HepG2 (cell line): ENCODE measurements at regions not wholly inside any gene's neighbourhood (a gene's known extent, or its start where the extent isn't known, plus 50 kb on each side); places are given as distances from the start of the nearest gene placed in this dataset.

Experiments used
- ATAC-seq: fragments of 200-7000 bp; cut with Tn5 transposase; 3 replicates; pipeline ENCODE4 v1.9.1; 2020; ENCODE audit warnings: mild to moderate bottlenecking, moderate library complexity
- BruUV-seq: library from RNA; stranded (reverse); fragments of 400-500 nt; replicated peaks from 2 replicates; lab custom pipeline; 2021; lab: Mats Ljungman, UMichigan
- CTCF ChIA-PET: fragments of 300-600 bp; formaldehyde crosslinking; extraction: SDS; loops from one replicate; lab custom pipeline; 2021; ENCODE audit warnings: low total read pairs, inconsistent platforms, low intra/inter-chr PET ratio; lab: Yijun Ruan, JAX
- POLR2A ChIA-PET: fragments of 350-600 bp; sonication (Branson Sonifier 250); formaldehyde crosslinking; loops from one replicate; lab custom pipeline; 2020; ENCODE audit warnings: antibody characterized with exemption, inconsistent platforms; lab: Yijun Ruan, JAX
- DNase-seq: peaks from one replicate; pipeline ENCODE4 v3.0.0-alpha.2; 2015; ENCODE audit warnings: low spot score
- FAIRE-seq: peaks from 3 replicates; lab custom pipeline; 2011; peaks lifted over from hg19 to GRCh38; lab: Jason Lieb, UNC
- H2AFZ ChIP-seq: one replicate; pipeline ENCODE4 v1.6.1; 2011; ENCODE audit warnings: low read length, inconsistent platforms
- H3K27ac ChIP-seq: fragments of 300-600 bp; 3 replicates; pipeline ENCODE4 v1.8.0; 2011; ENCODE audit warnings: mixed run types, mild to moderate bottlenecking, mixed read lengths, low read length, inconsistent platforms; ENCODE audit not compliant: insufficient read depth; ENCODE audit errors: extremely low read length
- H3K27me3 ChIP-seq, 2 experiments: fragments of 200-600 bp in 1 of 2; 2 replicates in 1 of 2; 3 replicates in 1 of 2; pipeline versions ENCODE4 v1.6.0 to v1.8.0; 2011; ENCODE audit warnings: low read length in 2 of 2, mild to moderate bottlenecking in 2 of 2, moderate library complexity in 2 of 2, inconsistent platforms in 1 of 2; ENCODE audit not compliant: insufficient read depth in 2 of 2, control insufficient read depth in 1 of 2
- H3K36me3 ChIP-seq, 2 experiments: fragments of 200-600 bp in 1 of 2; replicated peaks in 1 of 2; 2 replicates in 1 of 2; 3 replicates in 1 of 2; pipeline versions ENCODE4 v1.5.1 to v1.8.0; 2011; ENCODE audit warnings: low read length in 2 of 2, inconsistent platforms in 1 of 2; ENCODE audit not compliant: insufficient read depth in 2 of 2, control insufficient read depth in 1 of 2
- H3K4me1 ChIP-seq: 2 replicates; pipeline ENCODE4 v1.5.1; 2012; ENCODE audit warnings: low read length, inconsistent platforms; ENCODE audit not compliant: insufficient read depth
- H3K4me2 ChIP-seq: 2 replicates; pipeline ENCODE4 v1.6.0; 2011; ENCODE audit warnings: low read depth, low read length, inconsistent platforms
- H3K4me3 ChIP-seq, 3 experiments: fragments of 200-600 bp in 1 of 3; sonication (generic), shearing (Covaris generic) in 1 of 3; replicated peaks in 1 of 3; 2 replicates each; pipeline ENCODE4 v1.5.1; 2011 to 2016; ENCODE audit warnings: low read length in 3 of 3, inconsistent platforms in 2 of 3, low read depth in 2 of 3, mild to moderate bottlenecking in 2 of 3, control low read depth in 1 of 3, mixed read lengths in 1 of 3; ENCODE audit not compliant: insufficient read depth in 1 of 3
- H3K79me2 ChIP-seq: one replicate; pipeline ENCODE4 v1.6.1; 2011; ENCODE audit warnings: low read length, inconsistent platforms; ENCODE audit not compliant: insufficient read depth
- H3K9ac ChIP-seq: 2 replicates; pipeline ENCODE4 v1.6.0; 2011; ENCODE audit warnings: mild to moderate bottlenecking, low read depth, low read length, inconsistent platforms; ENCODE audit not compliant: insufficient read depth
- H3K9me3 ChIP-seq: 2 replicates; pipeline ENCODE4 v1.5.1; 2012; ENCODE audit warnings: mild to moderate bottlenecking, low read length
- H4K20me1 ChIP-seq: 2 replicates; pipeline ENCODE4 v1.6.0; 2011; ENCODE audit warnings: inconsistent platforms, mild to moderate bottlenecking, low read length, moderate library complexity; ENCODE audit not compliant: insufficient read depth
- ARNT2 ChIP-seq: sonication (generic); formaldehyde crosslinking; IDR thresholded peaks from 2 replicates; pipeline ENCODE4 v1.8.0; 2022; ENCODE audit warnings: mild to moderate bottlenecking, low read depth, missing genetic modification reagents, moderate library complexity
- BCL6 ChIP-seq: IDR thresholded peaks from 2 replicates; pipeline ENCODE4 v1.6.1; 2016; ENCODE audit warnings: missing genetic modification reagents, missing compliant biosample characterization
- MAFG ChIP-seq: sonication (generic); formaldehyde crosslinking; IDR thresholded peaks from 2 replicates; pipeline ENCODE4 v1.5.1; 2020; ENCODE audit warnings: mild to moderate bottlenecking, missing genetic modification reagents
- NFIB ChIP-seq: sonication (generic); formaldehyde crosslinking; IDR thresholded peaks from 2 replicates; pipeline ENCODE4 v1.9.0; 2021; ENCODE audit warnings: missing genetic modification reagents, mild to moderate bottlenecking, borderline replicate concordance
- NFKBIZ ChIP-seq: IDR thresholded peaks from 2 replicates; pipeline ENCODE4 v1.6.1; 2018; ENCODE audit warnings: missing genetic modification reagents, missing compliant biosample characterization
- RARG ChIP-seq: sonication (generic); formaldehyde crosslinking; IDR thresholded peaks from 2 replicates; pipeline ENCODE4 v1.4.0; 2020; ENCODE audit warnings: low read depth, mild to moderate bottlenecking, missing genetic modification reagents
- RELA ChIP-seq: sonication (generic); formaldehyde crosslinking; IDR thresholded peaks from 2 replicates; pipeline ENCODE4 v1.4.0; 2020; ENCODE audit warnings: missing genetic modification reagents
- TEAD3 ChIP-seq: optimal IDR thresholded peaks from 2 replicates; pipeline ENCODE3; 2016; ENCODE audit warnings: borderline replicate concordance
- ZC3H13 ChIP-seq: sonication (generic); formaldehyde crosslinking; IDR thresholded peaks from 2 replicates; pipeline ENCODE4 v1.8.1; 2023; ENCODE audit warnings: mild to moderate bottlenecking, missing genetic modification reagents, moderate library complexity
- ZFY ChIP-seq: sonication (generic); formaldehyde crosslinking; IDR thresholded peaks from 2 replicates; pipeline ENCODE4 v1.4.0; 2020; ENCODE audit warnings: missing genetic modification reagents
- ZSCAN25 ChIP-seq: sonication (generic); formaldehyde crosslinking; IDR thresholded peaks from 2 replicates; pipeline ENCODE4 v1.8.0; 2022; ENCODE audit warnings: mild to moderate bottlenecking, missing genetic modification reagents
- ZZZ3 ChIP-seq: sonication (generic); formaldehyde crosslinking; IDR thresholded peaks from 2 replicates; pipeline ENCODE4 v1.4.0; 2020; ENCODE audit warnings: missing genetic modification reagents, mild to moderate bottlenecking, borderline replicate concordance
- WGBS: methylation state at CpG from one replicate; pipeline ENCODE4 v1.1.6; 2017; ENCODE audit warnings: low lambda C conversion rate; 5-methylcytosine and 5-hydroxymethylcytosine counted together
- in situ Hi-C: cut with HindIII; loops from 2 replicates; pipeline ENCODE4 v1.10.0; 2017; ENCODE audit warnings: low pct_unique_long_range_greater_than_20kb; ENCODE audit not compliant: extremely low pct_ligation_motif_present
- intact Hi-C: fragments of 100-400 bp; cut with micrococcal nuclease; formaldehyde crosslinking; loops from one replicate; pipeline ENCODE4 v1.10.0; 2022; ENCODE audit not compliant: unreplicated experiment
- TF ChIP-seq, protein P1 (sequence below): fragments of 450-650 bp; IDR thresholded peaks from 2 replicates; pipeline ENCODE4 v1.6.1; 2016
- TF ChIP-seq, protein P2 (sequence below): sonication (generic); formaldehyde crosslinking; IDR thresholded peaks from 2 replicates; pipeline ENCODE4 v1.9.0; 2021; ENCODE audit warnings: missing genetic modification reagents, mild to moderate bottlenecking, borderline replicate concordance
- TF ChIP-seq, protein P3 (sequence below): IDR thresholded peaks from 2 replicates; pipeline ENCODE4 v1.6.1; 2016; ENCODE audit warnings: mild to moderate bottlenecking

DNA sequence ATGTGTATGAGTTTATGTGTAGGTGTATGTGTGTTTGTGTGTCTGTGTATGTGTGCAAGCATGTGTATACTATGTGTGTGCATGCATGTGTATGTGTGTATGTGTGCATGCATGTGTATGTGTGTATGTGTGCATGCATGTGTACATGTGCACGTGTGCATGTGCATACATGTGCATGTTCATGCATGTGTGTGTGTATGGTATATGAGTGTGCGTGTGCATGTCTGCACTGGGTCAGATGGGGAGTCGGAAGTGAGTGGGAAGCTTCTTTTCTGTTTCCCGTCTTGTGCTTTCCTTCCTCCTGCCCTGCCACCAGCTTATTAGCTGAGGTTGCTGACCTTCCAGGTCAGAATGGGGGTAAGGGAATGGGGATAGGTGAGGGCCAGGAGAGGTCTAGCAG, 174.7 kb downstream of the MAP2K4 start:
- no TSS peak for BruUV-seq
- H3K79me2 ChIP-seq, result no peaks in the 10 kb centered on the region
- CTCF ChIA-PET, result no interaction called here
- ATAC-seq (no peak), FAIRE-seq (no peak), DNase-seq (no peak)
- POLR2A ChIA-PET, result interaction anchor here (0.7 kb wide), 1 partner anchor 825 kb away, joined by 3 read pairs; no protein-coding TSS in a partner anchor
- H3K4me3 ChIP-seq, result no peak overlapping the region
- intact Hi-C loops, result no loop called here
- H3K9ac ChIP-seq, result no peak overlapping the region
- 23% methylated on average over 3 of the region's 4 CpGs for WGBS
- H4K20me1 ChIP-seq, result 0 out of 2 replicates have a peak, but pooled peaks cover 3% of the 10 kb centered on the region
- H3K27ac ChIP-seq, result no peak overlapping the region
- in situ Hi-C loops, result no loop called here
- H3K9me3 ChIP-seq, result no peaks in the 10 kb centered on the region
- TF ChIP-seq, protein P1, sequence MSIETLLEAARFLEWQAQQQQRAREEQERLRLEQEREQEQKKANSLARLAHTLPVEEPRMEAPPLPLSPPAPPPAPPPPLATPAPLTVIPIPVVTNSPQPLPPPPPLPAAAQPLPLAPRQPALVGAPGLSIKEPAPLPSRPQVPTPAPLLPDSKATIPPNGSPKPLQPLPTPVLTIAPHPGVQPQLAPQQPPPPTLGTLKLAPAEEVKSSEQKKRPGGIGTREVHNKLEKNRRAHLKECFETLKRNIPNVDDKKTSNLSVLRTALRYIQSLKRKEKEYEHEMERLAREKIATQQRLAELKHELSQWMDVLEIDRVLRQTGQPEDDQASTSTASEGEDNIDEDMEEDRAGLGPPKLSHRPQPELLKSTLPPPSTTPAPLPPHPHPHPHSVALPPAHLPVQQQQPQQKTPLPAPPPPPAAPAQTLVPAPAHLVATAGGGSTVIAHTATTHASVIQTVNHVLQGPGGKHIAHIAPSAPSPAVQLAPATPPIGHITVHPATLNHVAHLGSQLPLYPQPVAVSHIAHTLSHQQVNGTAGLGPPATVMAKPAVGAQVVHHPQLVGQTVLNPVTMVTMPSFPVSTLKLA, result peak; percentile 91
- no peak for TF ChIP-seq RELA (CRISPR knock-in tag)
- H3K4me2 ChIP-seq, result no peak overlapping the region
- no peaks in the 10 kb centered on the region for H3K4me1 ChIP-seq
- H3K27me3 ChIP-seq, result peaks cover 0 to 8% of the 10 kb centered on the region in 2 experiments; a peak in 1 of 5 replicates
- no peak overlapping the region for H2AFZ ChIP-seq
- no peaks in the 10 kb centered on the region for H3K36me3 ChIP-seq

DNA sequence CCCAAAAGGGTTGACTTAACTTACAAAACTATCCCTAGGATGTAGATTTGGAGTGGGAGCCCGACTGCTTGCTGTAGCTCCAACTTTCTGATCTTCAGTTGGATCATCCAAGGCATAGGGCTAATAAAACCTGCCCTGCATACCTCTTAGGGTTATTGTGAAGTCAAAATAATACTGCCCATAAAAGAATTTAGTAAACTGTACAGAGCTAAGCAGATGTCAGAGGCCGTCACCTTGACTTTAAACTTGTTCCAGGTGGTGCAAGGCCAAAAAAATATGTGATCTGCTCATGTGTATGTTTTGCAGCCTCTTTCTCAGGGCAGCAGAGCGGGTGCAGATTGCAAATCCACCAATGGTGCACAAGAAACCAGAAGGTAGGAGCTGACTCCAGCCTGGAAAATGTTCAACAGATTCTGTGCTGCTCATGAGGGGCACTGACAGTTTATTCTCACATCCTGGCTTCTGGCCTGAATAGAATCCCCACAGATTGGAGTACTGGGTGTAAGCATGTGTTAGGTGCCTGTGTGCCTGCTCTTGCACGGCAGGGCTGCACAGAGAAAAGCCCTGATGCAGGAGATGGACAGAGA, 180.7 kb downstream of the MAP2K4 start:
- FAIRE-seq, result no peak
- ChIA-PET POLR2A (no interaction called here), CTCF (no interaction called here)
- in situ Hi-C loops (no loop called here), intact Hi-C loops (no loop called here)
- no peaks in the 10 kb centered on the region for H3K79me2 ChIP-seq
- 0 out of 2 replicates have a peak, but pooled peaks cover 3% of the 10 kb centered on the region for H4K20me1 ChIP-seq
- H2AFZ ChIP-seq, result no peak overlapping the region
- BruUV-seq, result no TSS peak
- no peak for DNase-seq
- H3K4me2 ChIP-seq, result no peak overlapping the region
- H3K4me1 ChIP-seq, result no peaks in the 10 kb centered on the region
- H3K36me3 ChIP-seq, result no peaks in the 10 kb centered on the region
- WGBS, result 6% methylated on average over 3 of the region's 4 CpGs
- H3K27ac ChIP-seq, result no peak overlapping the region
- H3K4me3 ChIP-seq, result no peak overlapping the region
- peaks cover 0 to 13% of the 10 kb centered on the region in 2 experiments; a peak in 1 of 5 replicates for H3K27me3 ChIP-seq
- no peak for ATAC-seq
- H3K9ac ChIP-seq, result no peak overlapping the region
- H3K9me3 ChIP-seq, result no peaks in the 10 kb centered on the region
- no peak for TF ChIP-seq ZSCAN25 (CRISPR knock-in tag)
- TF ChIP-seq NFIB (CRISPR knock-in tag), result no peak
- TF ChIP-seq ZC3H13, result no peak
- TF ChIP-seq ZZZ3 (CRISPR knock-in tag), result no peak
- TF ChIP-seq, protein P2, sequence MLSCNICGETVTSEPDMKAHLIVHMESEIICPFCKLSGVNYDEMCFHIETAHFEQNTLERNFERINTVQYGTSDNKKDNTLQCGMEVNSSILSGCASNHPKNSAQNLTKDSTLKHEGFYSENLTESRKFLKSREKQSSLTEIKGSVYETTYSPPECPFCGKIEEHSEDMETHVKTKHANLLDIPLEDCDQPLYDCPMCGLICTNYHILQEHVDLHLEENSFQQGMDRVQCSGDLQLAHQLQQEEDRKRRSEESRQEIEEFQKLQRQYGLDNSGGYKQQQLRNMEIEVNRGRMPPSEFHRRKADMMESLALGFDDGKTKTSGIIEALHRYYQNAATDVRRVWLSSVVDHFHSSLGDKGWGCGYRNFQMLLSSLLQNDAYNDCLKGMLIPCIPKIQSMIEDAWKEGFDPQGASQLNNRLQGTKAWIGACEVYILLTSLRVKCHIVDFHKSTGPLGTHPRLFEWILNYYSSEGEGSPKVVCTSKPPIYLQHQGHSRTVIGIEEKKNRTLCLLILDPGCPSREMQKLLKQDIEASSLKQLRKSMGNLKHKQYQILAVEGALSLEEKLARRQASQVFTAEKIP (CRISPR knock-in tag), result no peak
- TF ChIP-seq ZFY (CRISPR knock-in tag), result no peak
- no peak for TF ChIP-seq TEAD3 (CRISPR knock-in tag)
- TF ChIP-seq ARNT2 (CRISPR knock-in tag), result no peak
- no peak for TF ChIP-seq RARG
- TF ChIP-seq, protein P3, sequence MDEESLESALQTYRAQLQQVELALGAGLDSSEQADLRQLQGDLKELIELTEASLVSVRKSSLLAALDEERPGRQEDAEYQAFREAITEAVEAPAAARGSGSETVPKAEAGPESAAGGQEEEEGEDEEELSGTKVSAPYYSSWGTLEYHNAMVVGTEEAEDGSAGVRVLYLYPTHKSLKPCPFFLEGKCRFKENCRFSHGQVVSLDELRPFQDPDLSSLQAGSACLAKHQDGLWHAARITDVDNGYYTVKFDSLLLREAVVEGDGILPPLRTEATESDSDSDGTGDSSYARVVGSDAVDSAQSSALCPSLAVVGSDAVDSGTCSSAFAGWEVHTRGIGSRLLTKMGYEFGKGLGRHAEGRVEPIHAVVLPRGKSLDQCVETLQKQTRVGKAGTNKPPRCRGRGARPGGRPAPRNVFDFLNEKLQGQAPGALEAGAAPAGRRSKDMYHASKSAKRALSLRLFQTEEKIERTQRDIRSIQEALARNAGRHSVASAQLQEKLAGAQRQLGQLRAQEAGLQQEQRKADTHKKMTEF, result no peak
- TF ChIP-seq NFKBIZ (CRISPR knock-in tag), result no peak
- TF ChIP-seq MAFG (CRISPR knock-in tag), result no peak
- TF ChIP-seq BCL6 (CRISPR knock-in tag), result no peak
